ENCODE measurements at regions not wholly inside any gene's neighbourhood (a gene's known extent, or its start where the extent isn't known, plus 50 kb on each side); places are given as distances from the start of the nearest gene placed in this dataset.

DNA sequence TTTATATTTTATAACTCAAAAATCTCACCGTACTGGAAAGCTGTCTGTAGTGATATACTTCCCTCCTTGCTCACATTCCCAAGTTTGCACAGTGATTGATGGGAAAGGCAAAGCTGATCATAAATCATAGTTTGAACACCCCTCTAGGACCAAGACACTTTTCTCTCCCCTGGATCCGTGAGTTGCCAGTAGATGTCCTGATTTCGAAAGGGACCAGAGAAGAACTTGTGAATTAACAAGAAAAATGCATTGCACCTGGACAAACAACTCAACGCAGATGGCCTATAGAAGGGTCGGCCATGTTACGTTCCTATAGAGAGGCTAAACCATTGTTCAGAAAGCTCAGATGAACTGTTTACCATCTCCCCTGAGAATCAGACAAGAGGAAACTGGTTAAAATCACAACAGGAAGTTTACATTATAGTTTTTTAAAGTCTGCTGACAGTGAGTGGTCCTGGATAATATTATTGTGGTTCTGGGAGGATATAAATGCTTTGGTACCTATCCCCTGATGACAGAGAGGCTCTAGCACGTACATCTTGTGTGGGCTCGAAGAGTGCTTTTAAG is 124.0 kb upstream of the SLC45A1 start:
- DNase-seq (ENCODE audit: low spot score), result no peak
- Mint-ChIP-seq H3K9me3 (no peaks in the 10 kb centered on the region), H3K27me3 (ENCODE audit: low read depth) (peaks cover 2% of the 10 kb centered on the region), H3K4me3 (ENCODE audit: low read depth) (no peak overlapping the region), H3K36me3 (ENCODE audit: low read depth) (no peaks in the 10 kb centered on the region), H3K4me1 (ENCODE audit: low read depth) (peaks cover 18% of the 10 kb centered on the region), H3K27ac (no peak overlapping the region)
- intact Hi-C loops (cut with micrococcal nuclease), result no loop called here

DNA sequence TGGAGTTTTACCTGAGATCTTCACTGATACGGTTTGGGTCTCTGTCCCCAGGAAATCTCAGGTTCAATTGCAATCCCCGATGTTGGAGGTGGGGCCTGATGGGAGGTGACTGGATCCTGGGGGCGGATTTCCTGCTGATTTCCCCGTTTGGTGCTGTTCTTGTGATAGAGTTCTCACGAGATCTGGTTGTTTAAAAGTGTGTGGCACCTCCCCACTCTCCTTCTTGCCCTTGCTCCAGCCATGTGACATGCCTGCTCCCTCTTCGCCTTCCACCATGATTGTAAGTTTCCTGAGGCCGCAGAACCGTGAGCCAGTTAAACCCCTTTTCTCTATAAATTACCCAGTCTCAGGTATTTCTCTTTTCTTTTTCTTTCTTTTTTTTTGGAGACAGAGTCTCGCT is 126.4 kb upstream of the SLC45A1 start:
- Mint-ChIP-seq H3K27me3 (ENCODE audit: low read depth) (peaks cover 2% of the 10 kb centered on the region), H3K27ac (no peak overlapping the region), H3K36me3 (ENCODE audit: low read depth) (no peaks in the 10 kb centered on the region), H3K9me3 (no peaks in the 10 kb centered on the region), H3K4me3 (ENCODE audit: low read depth) (no peak overlapping the region), H3K4me1 (ENCODE audit: low read depth) (peaks cover 10% of the 10 kb centered on the region)
- intact Hi-C loops (cut with micrococcal nuclease), result no loop called here
- no peak for DNase-seq (ENCODE audit: low spot score)

DNA sequence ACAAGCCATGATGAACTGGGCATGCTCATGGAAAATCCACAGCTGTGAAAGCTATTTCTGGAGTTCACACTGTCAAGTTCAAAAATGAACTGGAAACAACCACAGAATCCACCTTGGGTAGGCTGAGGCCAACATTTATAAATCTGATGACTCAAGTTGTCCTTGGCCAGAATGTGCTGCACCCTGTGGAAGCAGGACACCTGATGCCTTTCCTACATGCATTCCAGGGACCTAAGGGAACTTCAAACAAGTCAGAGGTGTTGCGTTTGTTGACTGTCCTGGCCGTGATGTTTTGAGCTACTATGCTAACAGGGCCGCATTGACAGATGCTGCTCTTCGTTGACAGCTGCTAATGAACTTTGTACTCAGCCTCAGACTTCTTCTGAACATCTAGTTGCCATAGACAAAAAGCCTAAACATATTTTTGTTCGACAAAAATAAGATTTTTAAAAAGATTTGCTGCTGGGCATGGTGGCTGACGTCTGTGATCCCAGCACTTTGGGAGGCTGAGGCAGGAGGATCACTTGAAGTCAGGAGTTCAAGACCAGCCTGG is 127.9 kb upstream of the SLC45A1 start:
- DNase-seq (ENCODE audit: low spot score), result no peak
- H3K4me3 Mint-ChIP-seq (ENCODE audit: low read depth), result no peak overlapping the region
- intact Hi-C loops (cut with micrococcal nuclease), result no loop called here
- H3K27me3 Mint-ChIP-seq (ENCODE audit: low read depth), result peaks cover 2% of the 10 kb centered on the region
- H3K27ac Mint-ChIP-seq, result no peak overlapping the region
- H3K4me1 Mint-ChIP-seq (ENCODE audit: low read depth), result peaks cover 10% of the 10 kb centered on the region
- no peaks in the 10 kb centered on the region for H3K36me3 Mint-ChIP-seq (ENCODE audit: low read depth)
- H3K9me3 Mint-ChIP-seq, result no peaks in the 10 kb centered on the region

GRCh38 chr1:8185400-8185799 is 132.5 kb upstream of the SLC45A1 start:
- H3K4me1 Mint-ChIP-seq (ENCODE audit: low read depth), result peaks cover 18% of the 10 kb centered on the region
- DNase-seq (ENCODE audit: low spot score), result no peak
- no peaks in the 10 kb centered on the region for H3K36me3 Mint-ChIP-seq (ENCODE audit: low read depth)
- no peak overlapping the region for H3K27ac Mint-ChIP-seq
- intact Hi-C loops (cut with micrococcal nuclease), result no loop called here
- H3K9me3 Mint-ChIP-seq, result peaks cover 3% of the 10 kb centered on the region
- no peaks in the 10 kb centered on the region for H3K27me3 Mint-ChIP-seq (ENCODE audit: low read depth)
- no peak overlapping the region for H3K4me3 Mint-ChIP-seq (ENCODE audit: low read depth)

DNA sequence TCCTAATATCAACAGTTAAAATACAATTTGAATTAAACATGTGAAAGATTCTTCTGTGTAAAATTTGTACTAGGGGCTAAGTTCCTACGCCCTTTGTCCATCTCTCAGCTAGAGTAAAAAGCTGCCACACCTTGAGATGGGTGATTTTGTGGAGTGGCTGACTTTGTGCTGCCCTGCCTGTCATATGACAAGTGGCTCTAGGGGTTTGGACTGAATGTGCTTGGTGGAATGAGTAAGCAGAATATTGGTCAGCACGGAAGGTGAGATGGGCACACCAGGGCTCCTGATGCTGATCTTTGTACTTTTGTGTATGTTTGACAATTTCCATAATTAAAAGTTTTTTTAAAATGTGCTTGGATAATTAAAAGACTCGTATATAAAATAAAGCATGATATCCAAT is 133.6 kb upstream of the SLC45A1 start:
- no peak overlapping the region for H3K27ac Mint-ChIP-seq
- intact Hi-C loops (cut with micrococcal nuclease), result no loop called here
- H3K4me1 Mint-ChIP-seq (ENCODE audit: low read depth), result peaks cover 18% of the 10 kb centered on the region
- H3K4me3 Mint-ChIP-seq (ENCODE audit: low read depth), result no peak overlapping the region
- H3K9me3 Mint-ChIP-seq, result peaks cover 13% of the 10 kb centered on the region
- H3K36me3 Mint-ChIP-seq (ENCODE audit: low read depth), result peaks cover 2% of the 10 kb centered on the region
- DNase-seq (ENCODE audit: low spot score), result no peak
- H3K27me3 Mint-ChIP-seq (ENCODE audit: low read depth), result no peaks in the 10 kb centered on the region

- H3K4me1 Mint-ChIP-seq (ENCODE audit: low read depth), result peaks cover 18% of the 10 kb centered on the region
- H3K9me3 Mint-ChIP-seq, result peaks cover 23% of the 10 kb centered on the region
- intact Hi-C loops (cut with micrococcal nuclease), result loop anchor here (1.0 to 2.0 kb wide), 3 partner anchors 30 to 92 kb away; no protein-coding TSS in a partner anchor
- peak; percentile 33 for DNase-seq (ENCODE audit: low spot score)
- peaks cover 9% of the 10 kb centered on the region for H3K36me3 Mint-ChIP-seq (ENCODE audit: low read depth)
- H3K27me3 Mint-ChIP-seq (ENCODE audit: low read depth), result no peaks in the 10 kb centered on the region
- no peak overlapping the region for H3K4me3 Mint-ChIP-seq (ENCODE audit: low read depth)
- peak overlapping the region; percentile 86 for H3K27ac Mint-ChIP-seq
These were observed 135.7 kb upstream of the SLC45A1 start for GRCh38 chr1:8182034-8182761.

- H3K9me3 Mint-ChIP-seq, result peaks cover 23% of the 10 kb centered on the region
- peaks cover 9% of the 10 kb centered on the region for H3K36me3 Mint-ChIP-seq (ENCODE audit: low read depth)
- H3K4me1 Mint-ChIP-seq (ENCODE audit: low read depth), result peaks cover 18% of the 10 kb centered on the region
- H3K27ac Mint-ChIP-seq, result no peak overlapping the region
- DNase-seq (ENCODE audit: low spot score), result no peak
- intact Hi-C loops (cut with micrococcal nuclease), result no loop called here
- no peak overlapping the region for H3K4me3 Mint-ChIP-seq (ENCODE audit: low read depth)
- no peaks in the 10 kb centered on the region for H3K27me3 Mint-ChIP-seq (ENCODE audit: low read depth)
These were observed 138.7 kb upstream of the SLC45A1 start for GRCh38 chr1:8179132-8179793.

- Mint-ChIP-seq H3K9me3 (peaks cover 20% of the 10 kb centered on the region), H3K27ac (no peak overlapping the region), H3K27me3 (ENCODE audit: low read depth) (no peaks in the 10 kb centered on the region), H3K4me1 (ENCODE audit: low read depth) (peaks cover 1% of the 10 kb centered on the region), H3K4me3 (ENCODE audit: low read depth) (no peak overlapping the region), H3K36me3 (ENCODE audit: low read depth) (peaks cover 9% of the 10 kb centered on the region)
- no peak for DNase-seq (ENCODE audit: low spot score)
- intact Hi-C loops (cut with micrococcal nuclease), result no loop called here
These were observed 141.6 kb upstream of the SLC45A1 start for GRCh38 chr1:8176279-8176678.

DNA sequence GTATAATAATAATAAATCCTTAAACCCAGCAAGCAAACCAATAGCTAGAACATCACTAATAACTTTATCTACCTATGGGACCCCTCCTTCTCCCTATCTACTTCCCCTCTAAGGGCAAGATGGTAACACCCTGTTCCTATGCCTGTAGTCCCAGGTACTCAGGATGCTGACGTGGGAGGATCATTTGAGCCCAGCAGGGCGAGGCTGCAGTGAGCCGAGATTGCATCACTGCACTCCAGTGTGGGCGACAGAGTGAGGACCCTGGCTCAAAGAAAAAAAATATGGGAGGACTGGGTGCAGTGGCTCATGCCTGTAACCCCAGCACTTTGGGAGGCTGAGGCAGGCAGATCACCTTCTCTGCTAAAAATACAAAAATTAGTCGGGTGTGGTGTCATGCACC is 143.1 kb upstream of the SLC45A1 start:
- no peak for DNase-seq (ENCODE audit: low spot score)
- peaks cover 15% of the 10 kb centered on the region for H3K9me3 Mint-ChIP-seq
- intact Hi-C loops (cut with micrococcal nuclease), result no loop called here
- H3K4me3 Mint-ChIP-seq (ENCODE audit: low read depth), result no peak overlapping the region
- H3K36me3 Mint-ChIP-seq (ENCODE audit: low read depth), result peaks cover 9% of the 10 kb centered on the region
- no peak overlapping the region for H3K27ac Mint-ChIP-seq
- peaks cover 5% of the 10 kb centered on the region for H3K4me1 Mint-ChIP-seq (ENCODE audit: low read depth)
- no peaks in the 10 kb centered on the region for H3K27me3 Mint-ChIP-seq (ENCODE audit: low read depth)

DNA sequence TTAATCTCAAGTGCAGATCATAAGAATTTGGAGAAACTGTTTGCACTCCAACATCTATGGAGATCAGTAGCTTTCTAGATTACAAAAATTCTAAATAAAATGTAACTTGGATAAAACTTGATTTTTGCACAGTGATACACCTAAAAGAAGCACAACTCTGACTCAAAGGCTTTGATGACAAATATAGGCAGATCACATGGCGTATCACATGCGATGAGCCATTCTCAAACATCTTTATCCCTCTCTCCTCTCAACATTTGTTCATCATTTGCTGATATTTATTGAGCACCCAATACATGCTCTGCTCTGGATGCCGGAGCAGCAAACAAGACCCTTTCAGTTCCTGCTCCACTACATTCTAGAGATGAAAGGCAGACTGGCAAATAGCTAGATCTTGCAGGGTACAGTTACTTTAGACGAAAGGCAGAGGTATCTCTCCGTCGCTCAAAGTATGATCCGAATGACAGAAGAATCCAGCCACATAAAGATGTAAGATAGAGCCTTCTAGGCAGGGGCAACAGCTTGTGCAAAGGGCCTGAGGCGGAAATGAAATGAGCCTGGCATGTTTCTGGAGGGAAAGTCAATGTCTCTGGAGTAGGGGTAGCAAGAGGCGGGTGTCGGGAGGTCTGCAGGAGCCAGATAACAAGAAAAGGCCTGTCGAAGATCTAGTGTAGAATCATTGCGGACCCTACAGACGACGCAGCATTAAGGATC is 145.8 kb upstream of the ERRFI1 start:
- Mint-ChIP-seq H3K9me3 (no peaks in the 10 kb centered on the region), H3K4me1 (ENCODE audit: low read depth) (peaks cover 22% of the 10 kb centered on the region), H3K4me3 (ENCODE audit: low read depth) (no peak overlapping the region), H3K36me3 (ENCODE audit: low read depth) (peaks cover 2% of the 10 kb centered on the region), H3K27ac (no peak overlapping the region), H3K27me3 (ENCODE audit: low read depth) (no peaks in the 10 kb centered on the region)
- no peak for DNase-seq (ENCODE audit: low spot score)
- intact Hi-C loops (cut with micrococcal nuclease), result no loop called here

DNA sequence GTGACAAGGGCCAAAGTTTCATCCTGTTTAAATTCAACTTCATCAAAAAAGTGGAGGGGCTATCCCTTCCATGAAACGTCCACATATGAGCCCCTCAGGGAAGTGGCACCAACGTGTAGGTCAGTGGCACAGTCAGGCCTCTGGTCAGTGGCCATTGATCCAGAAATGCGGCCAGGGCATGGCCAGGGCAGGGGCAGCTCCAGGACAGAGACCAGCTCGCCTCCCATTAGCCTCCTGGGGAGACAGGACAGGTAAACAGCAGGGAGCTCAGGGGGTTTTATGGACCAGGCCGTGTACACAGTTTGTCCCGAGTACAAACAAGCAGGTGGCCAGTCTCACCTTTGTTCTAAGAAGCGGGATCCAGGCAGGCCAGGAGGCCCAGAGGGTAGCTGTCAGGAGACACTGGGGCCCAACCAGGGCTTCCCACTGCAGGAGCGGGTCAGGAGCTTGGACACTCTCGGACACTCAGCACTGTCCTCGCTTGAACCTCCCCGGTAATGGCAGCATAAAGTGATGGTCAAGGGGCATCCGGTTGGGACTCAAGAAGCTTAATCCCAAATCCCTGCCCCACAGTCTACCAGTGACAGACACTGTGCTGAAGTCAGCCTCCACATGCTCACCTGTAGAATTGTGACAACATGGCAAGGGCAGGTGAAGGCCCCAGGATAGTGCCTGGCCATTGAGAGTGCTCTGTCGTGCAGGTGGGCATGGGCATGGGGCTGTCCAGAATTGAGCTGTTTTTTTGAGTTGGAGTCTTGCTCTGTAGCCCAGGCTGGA is 144.1 kb upstream of the ERRFI1 start:
- Mint-ChIP-seq H3K27me3 (ENCODE audit: low read depth) (no peaks in the 10 kb centered on the region), H3K36me3 (ENCODE audit: low read depth) (peaks cover 2% of the 10 kb centered on the region), H3K27ac (peak overlapping the region; percentile 92), H3K4me3 (ENCODE audit: low read depth) (no peak overlapping the region), H3K4me1 (ENCODE audit: low read depth) (peaks cover 30% of the 10 kb centered on the region), H3K9me3 (no peaks in the 10 kb centered on the region)
- intact Hi-C loops (cut with micrococcal nuclease), result no loop called here
- DNase-seq (ENCODE audit: low spot score), result no peak
